Jurkat, Clone E6-1 (cell line): ENCODE measurements at regions not wholly inside any gene's neighbourhood (a gene's known extent, or its start where the extent isn't known, plus 50 kb on each side); places are given as distances from the start of the nearest gene placed in this dataset.

ENCODE experiments used
- DNase-seq: peaks from one replicate; pipeline ENCODE4 v3.0.0-alpha.2; 2011; ENCODE audit warnings: low read depth, low spot score
- H3K4me3 ChIP-seq: 2 replicates; pipeline ENCODE4 v1.5.1; 2011; ENCODE audit warnings: mild to moderate bottlenecking, low read length, control low read depth, moderate library complexity

DNA sequence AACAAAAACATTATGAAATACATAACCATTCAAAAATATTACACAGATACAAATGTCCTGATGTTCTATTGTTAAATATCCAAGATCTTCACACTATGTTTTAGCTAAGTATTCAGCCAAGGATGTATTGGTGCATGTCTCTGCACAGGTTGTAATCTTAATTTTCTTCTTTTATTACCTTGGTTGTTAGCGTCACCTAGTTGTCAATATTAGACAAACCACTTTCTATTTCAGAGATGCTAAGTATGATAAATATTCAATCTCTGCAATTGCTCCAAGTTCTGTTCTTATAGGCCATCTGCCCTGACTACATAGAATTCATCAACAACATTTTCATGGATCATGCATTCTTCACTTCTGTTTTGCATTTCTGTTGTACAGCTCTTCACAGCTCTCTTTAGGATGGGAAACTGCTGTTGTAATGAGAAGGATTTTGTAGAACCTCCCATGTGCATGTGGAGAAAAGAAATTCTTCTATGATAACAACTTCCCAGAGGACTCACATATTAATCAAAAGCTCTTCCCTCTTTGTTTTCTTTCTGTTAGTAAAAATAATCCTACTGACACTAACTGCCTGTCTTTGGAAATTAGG is 380.1 kb downstream of the NUF2 start:
- no peak overlapping the region for H3K4me3 ChIP-seq
- no peak for DNase-seq

DNA sequence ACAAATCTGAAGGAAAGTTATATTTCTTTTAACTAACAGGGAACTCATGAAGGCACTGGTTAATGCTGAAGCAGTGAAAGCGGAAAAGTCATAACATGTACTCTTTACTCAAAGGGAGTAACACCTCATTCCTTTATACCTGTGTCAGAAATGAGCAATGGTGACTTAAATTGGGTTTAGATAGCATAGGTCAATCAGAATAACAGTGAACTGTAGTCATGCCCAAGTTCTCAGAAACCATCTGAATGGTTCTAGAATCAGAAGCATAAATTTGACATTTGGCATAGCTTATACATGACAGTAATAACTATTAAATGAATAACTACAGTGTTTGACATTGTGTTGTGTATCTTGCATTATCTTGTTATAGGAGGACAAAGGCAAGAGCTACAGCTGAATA is 382.0 kb downstream of the NUF2 start:
- no peak overlapping the region for H3K4me3 ChIP-seq
- no peak for DNase-seq

- no peak for DNase-seq
- H3K4me3 ChIP-seq = no peak overlapping the region
These were observed 385.2 kb downstream of the NUF2 start for GRCh38 chr1:163706915-163707314.

GRCh38 chr1:163709636-163710035 is 387.9 kb downstream of the NUF2 start:
- no peak overlapping the region for H3K4me3 ChIP-seq
- no peak for DNase-seq

GRCh38 chr1:163712321-163712720 is 390.6 kb downstream of the NUF2 start:
- H3K4me3 ChIP-seq = no peak overlapping the region
- no peak for DNase-seq

GRCh38 chr1:163720294-163720693 is 398.5 kb downstream of the NUF2 start:
- H3K4me3 ChIP-seq = no peak overlapping the region
- no peak for DNase-seq

DNA sequence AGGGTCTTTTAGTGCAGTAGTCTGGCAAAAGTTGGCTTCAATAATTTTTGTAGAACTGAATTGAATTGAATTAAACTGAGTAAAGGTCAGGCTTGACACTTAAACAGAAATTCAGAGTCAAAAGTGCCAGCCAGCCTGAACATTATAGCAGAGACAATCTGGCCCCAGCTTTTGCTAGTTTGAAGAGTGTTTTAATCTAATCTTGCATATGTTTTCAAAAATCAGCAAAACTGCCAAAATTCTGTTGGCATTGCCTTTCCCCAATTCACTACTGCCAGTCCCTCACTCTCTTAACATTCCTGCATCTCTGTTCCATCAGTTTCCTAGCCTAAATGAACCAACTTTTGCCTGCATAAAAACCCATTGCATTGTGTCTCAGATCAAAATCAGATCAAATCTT is 403.8 kb downstream of the NUF2 start:
- H3K4me3 ChIP-seq = no peak overlapping the region
- no peak for DNase-seq

DNA sequence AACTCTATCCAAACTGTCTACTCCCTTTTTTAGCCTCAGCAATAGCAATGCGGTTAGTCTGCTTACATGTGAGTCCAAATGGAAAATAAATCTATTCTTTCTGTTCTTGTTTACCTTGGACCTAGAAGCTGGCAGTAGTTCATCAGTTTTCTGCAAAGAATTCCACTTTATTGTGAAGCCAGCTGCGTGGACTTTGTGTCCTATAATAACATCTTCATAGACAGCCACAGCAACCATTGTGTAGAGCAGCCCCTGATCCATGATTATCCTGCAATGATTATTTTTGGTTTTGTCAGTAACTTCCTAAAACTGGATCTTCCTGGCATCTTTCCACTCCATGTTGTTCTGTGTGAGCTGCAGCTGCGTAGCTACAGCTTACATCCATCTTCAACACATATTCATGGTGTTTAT is 408.7 kb downstream of the NUF2 start:
- no peak for DNase-seq
- no peak overlapping the region for H3K4me3 ChIP-seq

GRCh38 chr1:163737261-163737660 is 415.5 kb downstream of the NUF2 start:
- H3K4me3 ChIP-seq = no peak overlapping the region
- DNase-seq = no peak

- H3K4me3 ChIP-seq = no peak overlapping the region
- DNase-seq = no peak
These were observed 422.6 kb downstream of the NUF2 start for GRCh38 chr1:163744301-163744887.

DNA sequence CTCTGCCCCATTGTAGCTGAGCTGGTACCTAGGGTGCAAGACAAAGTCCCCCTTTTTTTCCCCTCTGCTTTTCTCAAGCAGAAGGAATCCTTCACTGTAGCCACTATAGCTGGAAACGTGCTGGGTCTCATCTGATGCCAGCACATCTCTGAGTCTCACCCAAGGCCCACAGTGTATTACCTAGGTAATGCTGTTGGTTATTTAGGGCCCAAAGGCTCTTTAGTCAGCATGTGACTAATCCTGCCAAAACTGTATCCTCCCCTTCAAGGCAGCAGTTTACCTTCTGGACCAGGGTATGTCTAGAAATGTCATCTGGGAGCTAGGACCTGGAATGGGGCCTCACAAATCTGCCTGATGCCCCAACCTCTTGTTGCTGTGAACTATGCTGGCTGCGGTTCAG is 423.4 kb downstream of the NUF2 start:
- no peak overlapping the region for H3K4me3 ChIP-seq
- no peak for DNase-seq

DNA sequence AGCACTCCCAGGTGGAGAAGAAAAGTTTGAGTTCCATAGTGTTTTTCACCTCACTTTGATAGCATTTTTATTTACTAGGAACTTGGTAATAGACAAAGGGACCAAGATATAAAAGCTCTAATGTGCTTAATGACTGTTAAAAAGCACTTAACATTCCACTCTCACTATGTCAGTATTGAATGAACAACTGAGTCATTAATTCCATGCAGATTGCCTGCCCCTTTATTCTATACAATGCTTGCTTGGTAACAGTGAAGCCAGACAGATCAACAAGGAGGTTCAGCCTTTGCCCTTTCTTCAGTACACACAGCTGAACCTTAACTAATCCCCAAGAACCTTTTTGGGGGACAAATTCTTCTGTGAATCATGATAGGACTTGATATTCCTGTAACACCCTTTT is 425.5 kb downstream of the NUF2 start:
- H3K4me3 ChIP-seq = no peak overlapping the region
- no peak for DNase-seq

DNA sequence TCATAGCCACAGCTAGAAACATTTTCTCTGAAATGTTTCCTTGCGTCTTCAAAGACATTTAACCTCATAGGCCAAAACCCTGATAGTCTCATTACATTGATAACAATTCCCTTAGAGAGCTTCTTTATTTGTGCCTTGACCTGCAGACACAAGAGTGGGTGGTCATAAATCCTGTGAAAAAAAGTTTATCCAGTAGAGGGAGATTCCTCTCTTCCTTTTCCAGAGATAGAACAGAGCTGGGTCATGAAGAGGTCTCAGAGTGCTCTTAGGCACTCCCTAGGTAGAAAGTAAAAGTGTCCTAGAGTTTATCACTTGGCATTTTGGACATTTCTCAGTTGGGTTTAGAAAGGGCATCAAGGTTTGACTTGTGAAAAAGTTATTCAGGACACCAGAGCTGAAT is 426.1 kb downstream of the NUF2 start:
- DNase-seq = no peak
- H3K4me3 ChIP-seq = no peak overlapping the region

- H3K4me3 ChIP-seq = no peak overlapping the region
- no peak for DNase-seq
These were observed 437.4 kb downstream of the NUF2 start for GRCh38 chr1:163758977-163759670.

DNA sequence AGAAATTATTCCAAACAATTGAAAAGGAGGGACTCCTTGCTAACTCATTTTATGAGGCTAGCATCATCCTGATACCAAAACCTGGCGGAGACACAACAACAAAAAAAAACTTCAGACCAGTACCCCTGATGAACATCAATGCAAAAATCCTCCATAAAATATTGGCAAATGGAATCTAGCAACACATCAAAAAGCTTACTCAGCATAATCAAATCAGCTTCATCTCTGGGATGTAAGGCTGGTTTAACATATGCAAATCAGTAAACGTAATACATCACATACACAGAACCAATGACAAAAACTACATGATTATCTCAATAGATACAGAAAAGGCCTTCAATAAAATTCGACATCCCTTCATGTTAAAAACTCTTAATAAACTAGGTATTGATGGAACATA is 440.1 kb downstream of the NUF2 start:
- H3K4me3 ChIP-seq = no peak overlapping the region
- DNase-seq = no peak

DNA sequence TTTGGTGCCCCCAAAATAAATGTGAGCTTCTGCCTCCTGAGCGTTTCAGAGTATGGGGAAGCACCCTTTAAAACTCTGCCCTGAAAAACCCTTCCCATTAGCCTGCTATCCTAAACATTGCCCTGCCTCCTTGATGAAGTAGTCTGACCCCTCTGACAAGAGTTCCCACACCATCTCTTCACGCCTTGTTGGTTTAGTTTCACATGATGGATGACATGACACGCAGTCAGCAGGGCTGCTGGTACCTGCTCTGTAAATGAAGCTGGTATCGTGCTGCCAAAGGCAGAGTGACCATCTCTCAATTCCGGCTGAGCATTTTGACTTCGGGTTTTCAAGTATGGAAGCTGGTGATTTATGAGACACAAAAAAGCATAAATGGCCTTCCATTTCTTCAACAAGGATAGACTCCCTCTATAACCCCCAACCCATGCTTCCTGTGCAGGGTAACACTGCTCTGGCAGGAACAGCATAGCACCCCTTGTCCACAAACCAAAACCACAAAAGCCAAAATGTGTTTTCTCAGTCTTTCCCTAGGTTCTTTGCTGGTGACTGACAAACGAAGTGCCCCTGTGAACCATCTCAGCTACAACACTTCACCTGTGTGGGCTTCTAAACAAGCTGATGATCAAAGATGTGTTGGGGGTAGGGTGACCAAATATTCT is 444.6 kb downstream of the NUF2 start:
- no peak overlapping the region for H3K4me3 ChIP-seq
- peak; percentile 60 for DNase-seq

GRCh38 chr1:163768576-163768975 is 446.8 kb downstream of the NUF2 start:
- no peak for DNase-seq
- no peak overlapping the region for H3K4me3 ChIP-seq

DNA sequence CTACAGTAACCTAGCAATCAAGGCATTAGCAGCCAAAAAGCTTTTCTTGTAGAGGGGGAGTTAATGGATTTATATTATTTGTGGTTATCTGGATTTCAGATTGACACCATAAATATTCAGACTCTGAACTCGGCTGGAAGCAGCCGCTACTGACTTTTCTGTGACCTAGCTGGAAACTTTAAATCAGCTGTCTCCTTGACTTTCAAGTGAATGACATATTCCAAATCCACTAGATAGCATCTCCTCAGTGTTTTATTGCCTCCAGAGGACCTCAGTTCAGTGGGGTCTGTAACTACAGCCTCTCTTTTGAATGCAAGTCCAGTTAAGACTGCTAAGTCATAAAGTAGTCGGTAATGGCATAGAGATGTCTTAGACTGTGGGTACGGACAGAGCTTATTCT is 448.5 kb downstream of the NUF2 start:
- no peak overlapping the region for H3K4me3 ChIP-seq
- DNase-seq = no peak

DNA sequence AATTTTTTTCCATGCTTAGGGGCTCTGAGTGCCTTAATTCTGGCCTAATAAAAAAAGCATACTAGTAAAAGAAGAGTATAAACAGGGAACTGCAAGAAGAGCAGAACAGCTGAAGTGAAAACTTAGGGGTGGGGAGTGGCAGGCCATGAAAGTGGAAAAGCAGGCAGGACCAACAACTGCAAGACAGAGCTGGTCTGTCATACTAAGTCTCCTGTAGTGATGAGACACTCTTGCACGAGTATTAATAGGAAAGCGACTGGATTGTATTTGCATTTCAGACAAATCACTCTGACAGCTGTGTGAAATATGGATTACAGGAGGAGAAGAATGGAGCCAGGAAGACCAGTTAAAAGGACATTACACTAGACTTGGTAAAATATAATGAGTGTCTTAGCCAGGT is 449.9 kb downstream of the NUF2 start:
- no peak for DNase-seq
- H3K4me3 ChIP-seq = no peak overlapping the region

DNA sequence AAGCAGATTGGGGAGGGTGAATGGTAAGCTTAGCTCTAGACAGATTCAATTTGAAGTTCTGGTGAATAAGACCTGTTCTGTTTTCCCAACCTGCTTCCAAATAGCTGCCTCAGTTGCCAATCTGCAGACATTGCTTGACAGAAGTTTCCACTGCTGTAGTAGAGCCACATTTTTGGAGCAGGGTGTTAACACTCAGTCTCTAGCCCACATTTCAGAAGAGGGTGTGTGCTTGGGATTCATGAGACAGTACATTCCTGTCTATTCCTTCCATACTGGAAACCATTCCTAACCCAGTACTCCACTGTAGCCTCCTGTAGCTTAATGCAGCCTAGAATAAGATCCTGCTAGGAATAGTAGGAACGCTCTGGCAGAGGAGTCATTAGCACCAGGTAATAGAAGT is 450.5 kb downstream of the NUF2 start:
- DNase-seq = no peak
- H3K4me3 ChIP-seq = no peak overlapping the region
